Gastrocnemius medialis (tissue), 4 donors: ENCODE measurements at regions not wholly inside any gene's neighbourhood (a gene's known extent, or its start where the extent isn't known, plus 50 kb on each side); places are given as distances from the start of the nearest gene placed in this dataset.

ENCODE experiments used
- ATAC-seq, 2 donors: fragments of 150-250 bp; one replicate each; pipeline ENCODE4 v1.9.1; 2016
- DNase-seq, 2 donors: peaks; one replicate each; pipeline ENCODE4 v3.0.0-alpha.2; 2019
- H3K27ac ChIP-seq, 4 donors: fragments of 200-600 bp; sonication (generic); 1 replicate in 1 of 4; 2 replicates in 3 of 4; pipeline ENCODE4 v1.5.1; 2016 to 2018; ENCODE audit warnings: mild to moderate bottlenecking in 2 of 4, moderate library complexity in 1 of 4
- H3K27me3 ChIP-seq, 3 donors: fragments of 200-600 bp; sonication (generic) in 2 of 3; 1 replicate in 1 of 3; 2 replicates in 2 of 3; pipeline versions ENCODE4 v1.5.1 to v1.6.0; 2016 to 2019; ENCODE audit warnings: mild to moderate bottlenecking in 1 of 3, moderate library complexity in 1 of 3
- H3K36me3 ChIP-seq, 2 donors: fragments of 200-600 bp; sonication (generic) in 1 of 2; one replicate each; pipeline ENCODE4 v1.5.1; 2017 to 2018
- H3K4me1 ChIP-seq, 2 donors: fragments of 200-600 bp; sonication (generic) in 1 of 2; one replicate each; pipeline ENCODE4 v1.5.1; 2016 to 2017; ENCODE audit warnings: mild to moderate bottlenecking in 2 of 2
- H3K4me3 ChIP-seq, 4 donors: fragments of 200-600 bp; sonication (generic) in 3 of 4; 1 replicate in 1 of 4; 2 replicates in 3 of 4; pipeline ENCODE4 v1.5.1; 2016 to 2019; ENCODE audit warnings: mild to moderate bottlenecking in 2 of 4
- H3K9me3 ChIP-seq, 3 donors: fragments of 200-600 bp; sonication (generic) in 2 of 3; 1 replicate in 1 of 3; 2 replicates in 2 of 3; pipeline ENCODE4 v1.5.1; 2016 to 2019
- CTCF ChIP-seq, 5 experiments: fragments of 450-650 bp in 3 of 5; fragments of 200-600 bp in 2 of 5; sonication (generic) in 2 of 5; IDR thresholded peaks in 4 of 5; conservative IDR thresholded peaks in 1 of 5; 1 replicate in 4 of 5; 2 replicates in 1 of 5; pipeline ENCODE4 v1.5.1; 2016 to 2019; ENCODE audit warnings: antibody characterized with exemption in 5 of 5, mild to moderate bottlenecking in 3 of 5, moderate library complexity in 3 of 5
- POLR2A ChIP-seq, 2 donors: fragments of 450-650 bp; IDR thresholded peaks; one replicate each; pipeline ENCODE4 v1.6.1; 2017; ENCODE audit warnings: antibody characterized with exemption in 2 of 2, mild to moderate bottlenecking in 2 of 2, moderate library complexity in 2 of 2
- in situ Hi-C, 4 donors: fragments of 200-750 bp; cut with MboI; loops; one replicate each; pipeline versions ENCODE4 v1.15.0 to v1.8.0; 2017; ENCODE audit warnings: low sequenced_read_pairs in 4 of 4
- intact Hi-C: fragments of 100-400 bp; cut with DNase I; formaldehyde crosslinking; loops from one replicate; pipeline ENCODE4 v1.15.1; 2023; ENCODE audit warnings: low total_unique reads

DNA sequence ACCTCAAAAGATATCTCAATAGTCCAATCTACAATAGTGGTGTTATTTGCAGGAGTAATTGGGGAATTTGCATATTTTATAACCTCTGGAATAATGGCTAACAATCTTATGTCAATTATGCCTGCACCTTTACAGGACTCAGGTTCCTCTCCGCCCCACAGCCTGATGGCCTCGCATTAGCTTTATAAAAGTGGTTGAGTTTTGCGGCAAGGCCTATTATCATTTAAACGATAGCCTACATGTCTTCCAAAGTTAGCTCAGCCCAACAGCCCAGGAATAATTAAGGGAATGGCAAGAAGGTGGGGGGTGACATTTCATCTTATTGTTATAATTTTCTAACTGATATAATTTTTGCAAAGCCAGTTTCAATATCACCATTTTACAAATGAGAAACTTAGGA is 97.3 kb downstream of the RTP4 start:
- Histone ChIP-seq H3K36me3 (no peaks in the 10 kb centered on the region), H3K4me1 (no peaks in the 10 kb centered on the region), H3K4me3 (no peak overlapping the region), H3K27ac (no peak overlapping the region), H3K27me3 (no peaks in the 10 kb centered on the region), H3K9me3 (no peaks in the 10 kb centered on the region)
- TF ChIP-seq CTCF (IDR thresholded peaks at IDR 0.05 in 4 of 5, conservative IDR thresholded peaks at IDR 0.05 in 1 of 5) = no peak
- no peak for TF ChIP-seq POLR2A (IDR thresholded peaks at IDR 0.05)
- in situ Hi-C loops = no loop called here
- ATAC-seq (no peak), DNase-seq (no peak)
- intact Hi-C loops = no loop called here

GRCh38 chr3:187464682-187465081 is 96.5 kb downstream of the RTP4 start:
- DNase-seq = no peak
- Histone ChIP-seq H3K4me1 (no peaks in the 10 kb centered on the region), H3K9me3 (no peaks in the 10 kb centered on the region), H3K27me3 (no peaks in the 10 kb centered on the region), H3K4me3 (no peak overlapping the region), H3K36me3 (no peaks in the 10 kb centered on the region), H3K27ac (no peak overlapping the region)
- TF ChIP-seq POLR2A (IDR thresholded peaks at IDR 0.05) = no peak
- TF ChIP-seq CTCF (IDR thresholded peaks at IDR 0.05 in 4 of 5, conservative IDR thresholded peaks at IDR 0.05 in 1 of 5) = no peak
- intact Hi-C loops (no loop called here), in situ Hi-C loops (no loop called here)
- ATAC-seq = no peak

- DNase-seq (no peak), ATAC-seq (no peak)
- in situ Hi-C loops (no loop called here), intact Hi-C loops (no loop called here)
- TF ChIP-seq CTCF (IDR thresholded peaks at IDR 0.05 in 4 of 5, conservative IDR thresholded peaks at IDR 0.05 in 1 of 5) = no peak
- no peak for TF ChIP-seq POLR2A (IDR thresholded peaks at IDR 0.05)
- no peaks in the 10 kb centered on the region for H3K9me3 ChIP-seq
- H3K27ac ChIP-seq = no peak overlapping the region
- H3K4me1 ChIP-seq = no peaks in the 10 kb centered on the region
- no peak overlapping the region for H3K4me3 ChIP-seq
- H3K36me3 ChIP-seq = no peaks in the 10 kb centered on the region
- H3K27me3 ChIP-seq = no peaks in the 10 kb centered on the region
Measured at GRCh38 chr3:187458921-187459320, 90.7 kb downstream of the RTP4 start.

- DNase-seq = no peak
- TF ChIP-seq CTCF (IDR thresholded peaks at IDR 0.05 in 4 of 5, conservative IDR thresholded peaks at IDR 0.05 in 1 of 5) = no peak
- TF ChIP-seq POLR2A (IDR thresholded peaks at IDR 0.05) = no peak
- Histone ChIP-seq H3K27ac (no peak overlapping the region), H3K4me1 (no peaks in the 10 kb centered on the region), H3K4me3 (no peak overlapping the region), H3K9me3 (no peaks in the 10 kb centered on the region), H3K36me3 (no peaks in the 10 kb centered on the region), H3K27me3 (no peaks in the 10 kb centered on the region)
- in situ Hi-C loops = no loop called here
- no peak for ATAC-seq
- intact Hi-C loops = no loop called here
Measured at GRCh38 chr3:187458383-187458782, 90.2 kb downstream of the RTP4 start.

DNA sequence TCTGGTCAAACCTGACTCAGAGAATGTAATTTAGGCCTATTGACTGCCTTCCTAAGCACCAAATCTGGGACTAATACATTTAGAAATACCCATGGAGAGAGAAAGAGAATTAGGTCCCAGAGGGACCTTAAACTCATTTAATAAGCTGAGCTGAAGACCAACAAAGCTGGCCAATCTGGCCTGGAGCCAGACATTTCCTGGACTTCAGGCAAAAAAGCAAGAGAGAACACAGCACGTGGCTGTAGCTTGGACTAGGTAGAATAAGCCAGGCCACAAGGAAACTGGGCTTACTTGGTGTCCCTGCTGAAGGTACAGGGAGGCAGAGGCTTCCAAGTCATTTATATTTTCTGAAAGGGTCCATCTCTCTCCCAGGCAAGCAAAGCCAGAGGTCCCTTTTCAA is 88.1 kb downstream of the RTP4 start:
- intact Hi-C loops = no loop called here
- no peak for DNase-seq
- Histone ChIP-seq H3K27ac (no peak overlapping the region), H3K36me3 (no peaks in the 10 kb centered on the region), H3K9me3 (no peaks in the 10 kb centered on the region), H3K4me1 (no peaks in the 10 kb centered on the region), H3K4me3 (no peak overlapping the region), H3K27me3 (no peaks in the 10 kb centered on the region)
- TF ChIP-seq POLR2A (IDR thresholded peaks at IDR 0.05) (no peak), CTCF (IDR thresholded peaks at IDR 0.05 in 4 of 5, conservative IDR thresholded peaks at IDR 0.05 in 1 of 5) (no peak)
- ATAC-seq = no peak
- in situ Hi-C loops = no loop called here
